GM19328 (cell line): ENCODE measurements at regions not wholly inside any gene's neighbourhood (a gene's known extent, or its start where the extent isn't known, plus 50 kb on each side); places are given as distances from the start of the nearest gene placed in this dataset.
"Not testable (repeated sequence)": the region's sequence is repeated elsewhere in the genome, so short reads cannot be mapped to it uniquely, and the experiment has no call there.

Experiments
- ATAC-seq: cut with Tn5 transposase; IDR thresholded peaks from one replicate; pipeline ENCODE4 v1.9.1; 2021; ENCODE audit warnings: mild to moderate bottlenecking, moderate library complexity; ENCODE audit not compliant: unreplicated experiment

DNA sequence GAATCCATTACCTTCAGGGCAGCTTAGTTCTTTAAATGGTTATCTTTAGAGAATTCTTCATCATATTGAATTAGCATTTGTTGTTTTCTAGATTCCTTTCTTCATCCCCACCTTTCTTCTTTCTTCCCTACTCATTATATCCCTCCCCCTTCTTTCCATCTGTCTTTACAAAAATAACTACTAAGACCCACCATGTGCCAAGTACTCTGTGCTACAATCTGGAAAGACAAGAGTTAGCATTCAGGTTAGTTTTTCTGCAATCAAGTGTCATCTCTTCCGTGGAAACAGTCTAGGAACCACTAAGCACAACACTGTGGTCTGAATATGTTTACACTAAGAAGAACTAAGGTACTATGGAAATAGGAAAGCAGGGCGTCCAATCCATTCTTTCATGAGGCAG, 897.4 kb upstream of the TENM4 start:
- no peak for ATAC-seq

DNA sequence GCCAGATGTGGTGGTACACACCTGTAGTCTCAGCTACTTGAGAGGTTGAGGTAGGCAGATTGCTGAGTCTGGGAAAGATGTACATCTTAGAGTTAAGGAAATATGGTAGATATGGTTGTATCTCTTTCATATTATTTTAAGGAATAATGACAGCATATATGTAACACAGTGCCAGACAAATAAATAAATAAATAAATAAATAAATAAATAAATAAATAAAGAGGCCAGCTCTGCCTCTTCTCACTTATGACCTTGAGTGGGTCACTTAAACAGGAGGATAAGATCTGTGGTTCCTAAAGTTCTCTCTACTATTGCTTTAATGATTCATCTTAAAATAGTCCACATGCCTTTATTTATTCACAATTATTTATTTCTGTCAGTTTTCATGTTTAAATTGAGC, 890.9 kb upstream of the TENM4 start:
- no peak for ATAC-seq

DNA sequence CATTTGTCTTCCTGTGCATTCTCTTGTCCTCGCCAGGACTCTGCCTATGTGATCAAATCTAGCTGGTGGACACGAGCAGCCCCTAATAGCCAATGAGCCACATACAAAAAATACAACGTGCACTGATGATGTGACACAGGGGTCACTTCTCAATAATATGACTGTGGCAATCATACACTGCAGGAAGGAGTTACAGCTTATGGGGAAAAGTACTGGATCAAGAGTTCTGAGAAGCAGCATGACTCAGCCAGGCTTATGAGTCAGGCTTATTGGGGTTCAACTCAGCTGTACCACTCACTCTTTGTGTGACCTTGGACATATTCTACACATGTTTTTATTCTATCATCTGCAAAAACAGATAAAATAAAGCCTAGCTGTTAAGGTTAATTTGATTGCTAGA, 889.4 kb upstream of the TENM4 start:
- no peak for ATAC-seq

DNA sequence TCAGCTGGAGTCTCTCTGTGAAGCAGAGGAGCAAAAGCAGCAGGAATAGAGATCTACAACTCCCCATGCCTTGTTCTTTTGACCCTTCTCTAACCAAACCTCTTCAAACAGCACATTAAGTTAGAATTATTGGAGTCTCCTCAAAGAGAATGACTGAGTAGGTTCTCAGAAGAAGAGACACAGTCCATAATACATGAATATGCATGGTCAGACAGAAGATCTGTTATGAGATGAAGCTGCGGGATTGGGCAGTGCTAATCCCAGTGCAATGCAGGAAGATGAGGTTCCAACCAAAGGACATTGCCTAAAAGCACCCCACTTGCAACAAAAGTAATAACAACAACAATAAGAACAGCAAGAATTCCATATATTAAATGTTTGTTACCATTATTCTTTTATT, 887.9 kb upstream of the TENM4 start:
- no peak for ATAC-seq

DNA sequence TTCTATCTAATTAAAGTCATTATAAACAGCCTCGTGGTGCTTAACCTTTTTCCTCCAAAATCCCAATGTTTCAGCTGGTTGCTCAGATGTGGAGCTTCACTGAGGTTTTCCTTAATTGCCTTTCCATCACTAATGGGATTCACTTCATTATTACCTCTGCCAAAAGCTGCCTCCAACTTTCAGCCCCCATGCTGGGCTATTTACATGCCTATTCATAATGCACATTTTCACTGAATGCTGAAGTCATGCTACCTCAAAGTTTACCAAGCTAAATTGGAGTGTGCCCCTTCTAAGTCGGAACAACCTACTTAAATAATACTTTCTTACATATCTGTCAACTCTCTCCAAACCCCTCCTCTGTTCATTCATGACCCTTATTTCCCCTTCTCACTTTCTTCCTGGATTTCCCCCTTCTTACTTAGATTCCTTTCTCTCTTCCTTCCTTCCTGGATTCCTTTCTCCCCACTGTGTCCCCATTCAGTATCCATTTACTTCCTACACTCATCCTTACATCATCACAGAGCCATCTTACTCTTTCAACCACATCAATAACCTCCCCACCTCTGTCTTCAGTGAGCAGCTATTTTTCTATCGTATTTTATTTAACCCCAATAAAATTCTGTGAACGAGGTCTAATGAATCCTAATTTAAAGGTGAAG, 887.3 kb upstream of the TENM4 start:
- no peak for ATAC-seq

DNA sequence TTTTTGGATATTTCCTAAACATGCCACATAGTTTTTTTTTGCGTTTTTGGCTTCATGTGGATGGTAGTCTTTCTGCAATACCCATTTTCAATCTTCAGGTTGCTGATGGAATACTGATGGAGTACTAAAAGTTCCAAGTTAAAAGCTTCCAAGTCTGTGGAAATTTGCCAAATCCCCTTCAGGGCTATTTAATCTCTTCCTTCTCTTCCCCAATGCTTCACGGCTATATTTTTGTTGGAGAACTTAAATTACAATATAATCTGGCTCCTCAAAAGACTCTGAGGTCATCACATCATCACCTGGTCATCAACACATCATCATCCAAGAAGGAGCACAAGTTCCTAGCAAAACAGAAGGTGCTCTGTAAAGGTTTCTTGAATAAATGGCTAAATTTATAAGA, 881.0 kb upstream of the TENM4 start:
- ATAC-seq, result no peak

DNA sequence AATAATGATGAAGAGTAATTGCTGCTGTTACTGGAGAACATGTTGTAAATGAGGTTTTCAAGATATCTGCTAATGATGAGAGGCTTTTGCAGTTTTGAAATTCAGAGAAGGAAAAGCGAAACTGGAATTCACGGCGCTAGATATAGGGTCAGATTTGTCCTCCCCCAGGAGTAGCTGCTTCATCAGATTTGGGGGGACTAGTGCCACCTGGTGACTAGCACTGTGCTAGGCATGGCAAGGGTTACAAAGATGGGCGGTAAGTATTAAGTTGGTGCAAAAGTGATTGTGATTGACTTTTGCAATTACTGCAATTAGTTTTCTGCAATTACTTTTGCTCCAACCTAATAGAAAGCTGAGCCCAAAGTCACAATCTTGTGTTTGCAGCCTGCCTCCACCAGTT, 879.9 kb upstream of the TENM4 start:
- no peak for ATAC-seq

DNA sequence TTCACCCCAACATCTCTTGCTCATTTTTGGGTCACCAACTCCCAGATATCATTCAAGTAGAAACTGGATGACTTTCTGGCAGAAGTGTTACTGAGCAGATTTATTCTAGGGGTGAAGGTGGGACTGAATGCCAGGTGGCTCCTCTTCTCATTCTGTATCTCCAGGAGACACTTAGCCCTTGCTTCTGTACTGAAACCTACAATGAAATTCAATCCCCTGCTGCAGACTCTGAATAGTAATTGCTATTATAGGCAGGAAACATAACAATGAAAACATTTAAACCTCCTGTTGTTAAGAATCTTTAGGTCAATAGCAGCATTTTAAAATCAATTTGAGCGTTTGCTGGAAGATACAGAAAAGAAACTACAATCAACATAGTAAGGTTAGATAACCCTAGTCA, 879.4 kb upstream of the TENM4 start:
- ATAC-seq, result no peak

DNA sequence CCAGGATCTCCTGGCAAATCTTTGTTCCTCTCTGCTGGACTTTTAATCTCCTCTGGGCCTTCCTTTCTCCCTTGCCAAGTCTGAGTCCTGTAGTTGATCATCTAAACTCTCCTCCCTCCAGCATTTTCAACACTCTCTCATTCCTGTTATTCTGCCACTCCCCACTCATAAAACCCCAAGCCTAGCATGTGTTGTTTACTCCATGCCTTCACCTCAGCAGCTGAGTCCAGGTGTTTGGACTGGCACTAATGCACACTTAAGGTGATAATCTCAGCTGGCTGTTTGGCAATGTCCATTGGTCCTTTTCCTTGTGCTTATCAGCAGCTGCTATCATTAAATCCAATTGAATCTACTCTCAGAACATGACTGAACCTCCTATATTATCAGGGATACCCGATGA, 876.8 kb upstream of the TENM4 start:
- ATAC-seq, result no peak

DNA sequence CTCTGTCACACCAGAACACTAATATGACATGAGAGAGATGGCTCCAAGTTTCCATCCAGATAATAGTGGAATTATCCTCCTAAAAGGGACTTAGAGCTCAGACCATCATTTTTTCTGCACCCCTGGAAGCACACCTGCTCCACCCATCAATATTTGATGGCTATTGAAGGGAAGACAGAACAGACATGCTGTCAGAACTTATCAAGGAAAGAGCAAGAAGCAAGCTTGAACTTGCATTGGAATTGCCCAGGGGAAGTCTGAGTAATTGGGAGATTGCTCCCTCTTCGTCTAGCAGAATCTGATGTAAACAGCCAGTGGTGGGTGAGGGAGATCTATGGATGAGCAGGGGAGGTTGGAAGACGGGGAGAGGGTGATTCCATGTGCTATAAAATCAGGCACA, 874.4 kb upstream of the TENM4 start:
- no peak for ATAC-seq

DNA sequence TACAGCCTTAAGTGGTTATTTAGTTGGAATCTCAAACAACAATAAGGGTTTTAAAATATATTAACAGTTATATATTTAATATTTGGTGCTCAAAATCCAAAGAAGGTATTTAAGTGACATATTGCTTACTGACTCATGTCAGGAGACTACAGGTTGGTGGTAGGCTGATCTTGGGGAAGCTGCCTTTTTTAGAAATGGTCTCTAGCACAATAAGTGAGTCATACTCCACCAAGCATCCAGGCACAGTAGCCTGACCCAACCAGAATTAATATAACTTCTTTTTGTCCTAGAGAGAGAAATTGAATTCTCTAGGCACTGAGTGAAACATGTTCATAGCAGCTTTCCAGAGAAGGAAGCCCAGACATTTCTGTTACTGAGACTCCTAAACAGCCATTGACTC, 868.5 kb upstream of the TENM4 start:
- no peak for ATAC-seq

DNA sequence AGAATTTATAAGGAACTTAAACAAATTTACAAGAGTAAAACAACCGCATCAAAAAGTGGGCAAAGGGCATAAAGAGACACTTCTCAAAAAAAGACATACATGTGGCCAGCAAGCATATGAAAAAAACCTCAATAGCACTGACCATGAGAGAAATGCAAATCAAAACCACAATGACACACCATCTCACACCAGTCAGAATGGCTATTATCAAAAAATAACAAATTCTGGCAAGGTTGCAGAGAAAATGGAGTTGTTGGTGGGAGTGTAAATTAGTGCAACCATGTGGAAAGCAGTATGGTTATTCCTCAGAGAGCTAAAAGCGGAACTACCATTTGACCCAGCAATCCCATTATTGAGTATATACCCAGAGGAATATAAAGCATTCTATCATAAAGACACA, 866.8 kb upstream of the TENM4 start:
- no peak for ATAC-seq

DNA sequence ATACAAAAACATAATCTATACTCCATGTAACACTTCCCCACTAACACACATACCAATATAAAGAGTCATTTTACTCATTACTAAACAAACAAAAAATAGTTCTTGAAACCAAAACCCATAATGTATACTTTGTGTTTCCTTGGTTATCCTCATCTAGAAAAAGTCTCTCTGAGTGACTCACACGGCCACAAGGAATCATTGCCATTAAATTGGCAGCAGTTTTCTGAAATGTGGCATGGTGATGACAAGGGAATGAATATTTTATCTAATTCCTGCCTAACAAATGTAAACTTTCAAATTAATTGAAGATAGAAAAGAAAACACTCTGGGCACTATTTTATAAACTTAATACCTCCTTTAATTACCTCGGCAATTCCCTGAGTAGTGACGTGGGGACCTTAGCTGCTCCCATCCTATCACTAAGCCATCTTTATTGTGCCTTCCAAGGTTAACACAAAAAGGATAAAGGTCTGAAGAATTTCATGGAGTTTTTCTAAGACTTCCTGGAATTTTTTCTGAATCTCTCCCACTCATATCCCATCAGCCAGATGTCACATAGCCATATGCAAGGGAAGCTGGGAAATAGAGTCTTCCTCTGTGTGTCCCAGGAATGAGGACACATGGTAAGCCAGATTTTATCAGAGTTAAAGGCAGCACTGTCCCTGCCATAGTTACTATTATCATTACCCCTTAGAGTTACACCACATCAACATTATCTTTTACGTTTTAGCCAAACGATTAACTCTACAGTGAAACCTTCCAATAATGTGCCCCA, 857.2 kb upstream of the TENM4 start:
- ATAC-seq, result no peak

DNA sequence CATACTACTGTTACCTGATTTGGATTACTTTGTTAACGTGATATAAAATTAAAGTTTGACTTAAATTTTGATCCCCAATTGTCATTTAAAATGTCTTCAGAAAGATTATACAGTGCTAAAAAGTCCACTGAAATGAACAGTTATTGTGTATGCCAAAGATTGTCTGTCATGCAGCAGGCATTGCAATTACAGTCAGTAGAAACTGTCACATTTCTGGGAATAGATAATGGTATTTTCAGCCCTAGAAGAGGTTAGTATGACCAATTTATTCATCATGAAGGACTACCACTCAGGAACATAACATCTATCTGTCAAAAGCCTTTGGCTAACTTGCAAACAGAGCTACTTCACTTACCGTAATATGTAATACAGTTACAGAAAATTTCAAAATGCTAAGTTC, 852.5 kb upstream of the TENM4 start:
- ATAC-seq, result no peak

DNA sequence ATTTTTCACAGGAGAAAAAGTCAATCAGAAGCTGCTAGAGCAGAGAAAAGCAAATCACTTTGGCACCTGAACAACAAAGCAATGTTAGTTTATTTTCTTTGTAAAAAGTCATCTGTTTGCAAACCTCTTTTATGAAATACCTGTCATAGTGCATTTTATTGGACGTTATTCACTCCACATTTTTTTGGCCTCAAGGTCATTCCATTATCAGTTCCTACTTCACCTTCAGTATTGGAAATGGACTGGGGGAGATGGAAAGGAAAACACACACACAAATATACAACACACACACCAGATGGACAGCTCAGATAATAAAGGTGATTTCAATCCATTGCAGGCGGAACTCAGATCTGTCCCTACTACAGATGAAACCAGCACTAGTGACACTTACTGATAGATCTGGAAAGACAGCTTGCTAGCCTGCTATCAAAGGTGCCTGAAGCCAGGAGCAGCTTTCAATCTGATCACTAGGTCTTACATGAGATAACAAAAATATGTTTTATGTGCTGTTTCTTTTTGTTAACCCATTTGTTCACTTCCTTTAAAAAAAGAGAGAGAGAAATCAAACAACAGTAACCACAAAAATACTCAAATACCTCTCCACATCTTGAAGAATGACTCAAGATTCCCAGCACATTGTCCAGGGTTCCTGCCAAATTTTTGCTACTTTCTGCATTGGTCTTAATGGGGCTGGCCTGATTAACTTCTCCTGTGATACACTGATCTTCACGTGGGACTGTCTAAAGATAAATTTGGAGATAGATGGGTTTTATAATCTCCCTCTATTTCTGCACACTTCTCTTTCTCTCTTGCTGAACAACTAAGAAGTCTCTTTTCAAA, 844.3 kb upstream of the TENM4 start:
- no peak for ATAC-seq

DNA sequence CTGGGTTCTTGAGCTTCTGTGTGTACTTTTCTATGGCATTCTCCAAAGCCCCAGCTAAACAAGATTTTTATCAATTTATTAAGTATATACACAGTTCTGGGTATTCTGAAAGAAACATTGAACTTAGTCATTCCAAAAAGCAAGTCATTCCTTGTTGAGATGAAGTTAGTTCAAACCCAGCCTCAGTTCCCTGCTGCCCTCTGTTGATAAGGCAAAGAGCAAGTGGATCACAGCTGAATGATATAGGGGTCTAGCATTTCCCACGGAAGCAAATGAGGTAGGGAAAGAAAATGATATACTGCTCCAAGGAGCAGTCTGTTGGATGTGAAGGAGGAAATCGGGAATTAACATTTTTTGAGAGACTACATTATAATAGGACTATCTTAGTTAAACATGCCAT, 841.8 kb upstream of the TENM4 start:
- ATAC-seq, result no peak

DNA sequence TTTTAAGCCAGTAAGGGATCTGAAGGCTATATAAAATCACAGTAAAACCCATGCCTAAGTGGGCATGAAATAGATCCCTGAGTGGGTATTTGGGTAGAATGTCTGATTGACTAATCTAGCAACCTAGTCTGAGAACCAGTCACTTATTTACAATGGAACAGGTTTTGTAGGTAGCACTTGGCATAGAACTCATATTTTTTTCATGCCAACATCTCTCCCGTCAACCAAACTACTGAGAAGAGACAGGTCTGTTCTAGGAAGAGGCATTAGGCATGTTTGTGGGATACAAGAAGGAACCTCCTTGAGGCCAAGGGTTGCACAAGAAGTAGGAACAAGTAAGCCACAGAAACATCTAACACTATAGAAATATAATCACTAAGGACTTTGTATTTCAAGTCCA, 840.4 kb upstream of the TENM4 start:
- no peak for ATAC-seq

DNA sequence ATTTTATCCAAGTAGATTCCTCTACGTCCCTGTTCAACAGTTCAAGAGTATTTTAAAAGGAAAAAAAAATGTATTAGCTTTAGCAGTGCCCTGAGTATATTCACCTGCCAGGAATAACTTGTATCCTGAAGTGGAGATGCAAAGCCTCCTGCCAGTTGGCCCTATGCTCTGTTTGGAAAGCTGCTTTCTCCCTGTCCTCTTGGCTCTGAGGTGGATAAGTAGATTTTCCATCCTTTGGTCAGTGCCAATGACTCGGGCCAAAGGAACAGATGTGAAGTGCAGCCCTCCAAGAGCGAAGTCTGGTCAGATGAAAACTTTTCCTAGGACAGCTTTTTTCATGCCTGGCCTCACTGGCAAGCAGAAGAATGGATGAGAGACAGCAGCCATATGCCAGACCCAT, 839.9 kb upstream of the TENM4 start:
- no peak for ATAC-seq

DNA sequence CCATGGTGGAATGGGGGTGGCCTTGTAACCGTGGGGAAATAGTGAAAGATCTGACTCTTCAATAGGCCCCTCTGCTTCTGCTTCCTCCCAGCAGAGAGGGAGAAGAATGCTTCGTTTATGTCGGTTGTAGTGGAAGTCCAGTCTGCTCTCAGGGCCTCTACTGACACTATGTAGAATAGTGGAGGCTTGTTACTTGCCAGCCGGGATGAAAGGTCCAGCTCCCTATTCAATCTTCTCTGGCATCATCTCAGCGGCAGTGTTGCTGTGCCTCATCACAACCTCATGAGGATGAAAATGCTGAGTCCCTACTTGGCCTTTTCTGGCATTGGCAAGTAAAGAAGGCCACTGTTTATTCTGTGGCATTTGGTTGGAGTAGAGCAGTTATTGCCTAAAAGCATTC, 820.9 kb upstream of the TENM4 start:
- ATAC-seq, result no peak

DNA sequence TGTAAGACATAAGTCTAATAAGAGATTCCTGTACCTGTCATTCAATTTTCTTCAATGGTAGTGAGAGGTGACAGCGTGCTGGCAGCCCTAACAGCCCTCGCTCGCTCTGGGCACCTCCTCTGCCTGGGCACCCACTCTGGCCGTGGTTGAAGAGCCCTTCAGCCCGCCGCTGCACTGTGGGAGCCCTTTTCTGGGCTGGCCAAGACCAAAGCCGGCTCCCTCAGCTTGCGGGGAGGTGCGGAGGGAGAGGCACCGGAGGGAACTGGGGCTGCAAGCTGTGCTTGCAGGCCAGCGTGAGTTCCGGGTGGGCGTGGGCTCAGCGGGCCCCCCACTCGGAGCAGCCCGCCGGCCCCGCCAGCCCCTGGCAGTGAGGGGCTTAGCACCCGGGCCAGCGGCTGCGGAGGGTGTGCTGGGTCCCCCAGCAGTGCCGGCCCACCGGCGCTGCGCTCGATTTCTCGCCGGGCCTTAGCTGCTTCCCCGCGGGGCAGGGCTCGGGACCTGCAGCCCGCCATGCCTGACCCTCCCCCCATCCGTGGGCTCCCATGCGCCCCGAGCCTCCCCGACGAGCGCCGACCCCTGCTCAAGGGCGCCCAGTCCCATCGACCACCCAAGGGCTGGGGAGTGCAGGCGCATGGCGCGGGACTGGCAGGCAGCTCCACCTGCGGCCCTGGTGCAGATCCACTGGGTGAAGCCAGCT, 816.6 kb upstream of the TENM4 start:
- not testable (repeated sequence) for ATAC-seq

DNA sequence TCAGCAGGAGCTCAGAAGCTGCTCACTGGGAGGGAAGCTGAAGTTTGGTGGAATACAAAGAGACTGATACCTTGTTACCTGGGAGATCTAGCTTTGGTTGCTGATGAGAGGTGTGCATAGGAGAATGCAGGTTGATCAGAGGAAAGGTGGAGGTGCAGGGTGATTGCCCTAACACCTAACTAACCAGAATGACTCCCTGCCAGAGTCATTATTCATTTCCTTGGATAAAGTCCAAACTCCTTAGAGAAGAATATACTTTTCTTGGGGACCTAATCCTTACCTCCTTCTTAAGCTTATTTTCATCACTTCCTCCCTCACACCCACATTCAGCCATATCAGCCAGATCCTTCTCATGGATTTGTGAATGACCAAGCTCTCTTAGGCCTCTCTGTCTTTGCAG, 814.2 kb upstream of the TENM4 start:
- no peak for ATAC-seq
